NCI-H69 (cell line): ENCODE measurements at regions not wholly inside any gene's neighbourhood (a gene's known extent, or its start where the extent isn't known, plus 50 kb on each side); places are given as distances from the start of the nearest gene placed in this dataset.

Experiments
- DNase-seq: peaks from one replicate; lab custom pipeline; 2025; lab: John Stamatoyannopoulos, UW

DNA sequence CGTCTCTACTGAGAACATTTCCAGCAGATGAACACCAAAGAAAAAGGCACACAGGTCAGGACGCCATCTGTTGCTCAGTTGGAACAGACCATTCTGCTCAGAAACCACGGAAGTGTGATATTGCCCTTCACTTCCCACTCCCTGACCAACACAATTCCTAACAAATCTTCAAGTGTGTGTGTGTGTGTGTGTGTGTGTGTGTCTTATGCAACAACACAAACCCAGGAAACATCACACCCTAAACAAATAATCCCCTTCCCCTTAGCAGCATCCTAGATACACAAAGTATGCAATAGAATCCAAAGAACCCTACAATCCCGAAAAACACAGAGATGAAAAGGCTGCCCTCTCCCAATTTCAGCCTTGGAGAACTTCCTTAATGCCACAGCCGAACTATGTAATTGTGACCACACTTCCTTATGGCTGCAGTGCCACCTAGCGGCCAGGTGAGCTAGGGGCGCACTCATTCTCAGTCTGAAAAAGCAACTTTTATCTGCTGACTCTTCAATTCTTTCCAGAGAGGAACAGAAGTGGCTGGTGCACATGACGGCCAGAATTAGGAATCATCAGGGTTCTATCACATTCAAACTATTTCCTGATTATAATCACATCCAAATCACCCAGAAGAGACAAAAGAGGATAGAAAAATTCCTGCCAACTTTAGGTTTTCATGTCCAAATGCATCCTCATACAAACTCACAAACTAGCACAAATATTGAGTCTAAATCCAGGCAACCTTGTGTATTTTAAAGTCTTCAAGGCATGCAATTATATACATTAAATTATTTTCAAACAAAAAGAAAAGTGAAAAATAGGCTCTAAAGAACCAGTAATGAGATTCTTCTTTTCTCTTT, 164.9 kb downstream of the DHX15 start:
- peak; percentile 68 for DNase-seq

DNA sequence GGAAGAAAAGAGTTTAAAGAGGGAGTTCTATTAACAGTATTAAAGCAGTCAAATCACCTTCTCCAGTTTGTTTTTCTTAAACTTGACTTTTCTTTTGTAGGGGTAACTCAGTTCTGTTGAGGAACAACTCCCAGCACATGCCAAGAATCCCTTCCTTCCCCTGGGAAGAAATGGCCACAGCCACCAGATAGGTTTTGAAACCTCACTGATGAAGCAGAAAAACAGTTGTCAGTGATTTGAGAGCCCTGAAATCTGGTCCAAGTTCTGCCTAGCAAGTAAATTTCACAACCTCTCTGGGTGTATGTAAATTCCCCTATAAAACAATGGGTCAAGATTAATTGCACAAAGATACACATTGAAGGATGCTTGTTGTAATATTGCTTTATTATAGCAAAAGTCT, 167.1 kb downstream of the DHX15 start:
- no peak for DNase-seq

DNA sequence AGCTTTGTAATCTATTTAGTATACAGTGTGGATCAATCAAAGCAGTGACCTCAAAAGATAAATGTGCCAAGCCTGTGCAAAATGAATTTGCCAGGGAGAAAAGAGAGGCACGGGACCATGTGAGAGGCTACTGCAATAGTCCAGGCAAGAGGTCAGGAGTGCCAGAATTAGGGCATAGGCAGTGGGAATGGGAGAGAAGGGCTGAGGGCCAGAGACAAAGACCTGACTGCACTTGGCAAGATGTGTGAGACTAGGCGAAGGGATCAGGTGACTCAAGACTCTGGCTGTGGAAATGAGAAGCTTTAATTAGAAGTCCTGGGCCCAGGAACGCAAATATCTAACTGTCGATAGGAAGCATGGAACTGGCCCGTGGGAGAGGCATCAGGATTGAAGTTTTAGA, 168.1 kb downstream of the DHX15 start:
- DNase-seq = no peak

DNA sequence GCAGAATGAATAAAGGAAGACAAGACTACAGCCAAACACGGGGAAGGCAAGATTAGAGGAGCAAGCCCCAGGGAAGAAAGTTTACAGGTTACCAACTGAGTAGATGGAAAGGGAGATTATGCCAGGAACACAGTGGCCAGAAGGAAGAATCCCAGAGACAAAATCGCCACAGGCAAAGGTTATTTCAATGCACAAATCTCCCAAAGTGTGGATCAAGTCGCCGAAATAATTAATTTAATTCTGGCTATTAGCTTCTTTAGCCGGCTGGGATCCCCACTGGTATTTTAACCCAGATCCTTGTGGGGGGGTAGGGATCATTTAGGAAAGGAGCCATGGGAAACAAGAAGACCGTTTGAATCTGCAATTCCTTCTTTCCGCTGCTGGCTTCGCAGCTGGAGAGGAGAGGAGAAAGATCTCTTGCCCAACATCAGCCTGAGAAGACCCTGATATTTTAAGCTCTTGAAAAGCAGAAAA, 171.0 kb downstream of the DHX15 start:
- no peak for DNase-seq

DNA sequence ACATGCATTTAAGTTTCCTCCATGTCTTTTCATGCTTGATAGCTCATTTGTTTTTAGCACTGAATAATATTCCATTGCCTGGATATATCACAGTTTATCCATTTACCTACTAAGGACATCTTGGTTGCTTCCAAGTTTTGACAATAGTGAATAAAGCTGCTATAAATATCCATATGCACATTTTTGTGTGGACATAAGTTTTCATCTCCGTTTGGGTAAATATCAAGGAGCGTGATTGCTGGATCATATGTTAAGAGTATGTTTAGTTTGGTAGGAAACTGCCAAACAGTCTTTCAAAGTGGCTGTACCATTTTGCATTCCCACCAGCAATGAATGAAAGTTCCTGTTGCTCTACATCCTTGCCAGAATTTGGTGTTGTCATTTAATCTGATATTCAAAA, 172.5 kb downstream of the DHX15 start:
- no peak for DNase-seq

DNA sequence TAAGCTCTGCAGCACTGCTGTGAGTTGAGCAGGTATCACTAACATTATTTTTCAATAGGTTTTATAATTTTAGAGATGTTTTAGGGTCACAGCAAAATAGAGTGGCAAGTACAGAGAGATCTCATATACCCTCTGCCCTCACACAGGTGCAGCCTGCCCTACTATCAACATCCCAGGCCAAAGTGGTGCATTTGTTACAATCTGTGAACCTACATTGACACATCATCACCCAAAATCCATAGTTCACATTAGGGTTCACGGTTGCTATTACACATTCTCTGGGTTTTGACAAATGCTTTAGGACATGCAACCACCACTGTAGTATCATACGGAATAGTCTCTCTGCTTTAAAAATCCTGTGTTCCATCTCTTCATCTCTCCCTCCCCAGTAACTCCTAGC, 173.1 kb downstream of the DHX15 start:
- no peak for DNase-seq

DNA sequence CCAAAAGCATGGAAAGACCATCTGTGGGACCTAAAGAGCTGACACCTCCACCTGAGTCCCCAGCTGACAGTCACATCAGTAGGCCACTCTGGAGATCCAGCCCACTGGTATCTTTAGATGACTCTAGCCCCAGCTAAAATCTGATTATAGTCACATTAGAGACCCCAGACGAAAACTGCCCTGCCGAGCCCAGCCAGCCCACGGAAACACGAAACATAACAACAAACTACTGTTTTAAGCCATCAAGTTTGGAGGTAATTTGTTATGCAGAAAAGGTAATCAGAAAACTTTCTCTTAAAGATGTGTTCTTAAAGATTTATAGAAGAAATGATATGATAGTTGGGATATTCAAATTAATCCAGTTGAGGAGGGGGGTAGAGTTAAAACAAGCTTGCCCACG, 175.7 kb downstream of the DHX15 start:
- DNase-seq = no peak

DNA sequence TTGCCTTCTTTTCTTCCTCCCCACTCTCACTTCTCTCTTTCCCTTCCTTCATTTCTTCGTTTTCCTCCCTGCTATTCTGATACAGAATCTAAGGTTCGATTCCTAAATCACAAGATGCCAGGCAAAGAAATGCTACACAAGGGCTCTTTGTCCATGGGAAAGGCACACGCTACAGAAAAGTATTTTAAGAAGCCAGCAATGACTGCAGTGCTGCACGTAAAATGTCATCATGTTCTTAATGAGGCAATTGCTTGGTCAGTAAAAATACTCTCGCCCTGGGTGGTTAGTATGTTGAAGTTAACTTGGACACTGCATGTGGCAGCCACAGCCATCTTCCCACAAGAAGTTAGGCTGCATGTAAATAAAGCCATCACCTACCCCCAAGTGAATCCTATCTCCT, 178.4 kb downstream of the DHX15 start:
- DNase-seq = no peak

DNA sequence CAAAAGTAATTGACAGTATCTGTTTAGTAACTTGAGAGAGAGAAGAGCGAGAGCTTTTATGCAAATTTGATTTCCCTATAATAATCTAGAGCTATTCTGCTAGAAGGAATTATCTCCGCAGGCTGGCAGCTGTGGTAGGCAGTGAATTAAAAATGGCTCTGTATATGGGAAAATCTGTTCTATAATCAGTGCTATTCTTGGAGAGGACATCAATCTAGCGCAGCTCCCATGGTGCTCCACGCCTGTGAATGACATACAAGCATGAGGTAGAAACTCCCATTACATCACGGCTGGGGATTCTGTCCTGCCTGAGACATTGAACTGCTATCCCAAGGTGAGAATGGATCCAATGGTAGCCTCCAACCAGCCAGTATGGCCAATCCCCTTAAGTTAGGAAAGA, 179.0 kb downstream of the DHX15 start:
- DNase-seq = no peak

DNA sequence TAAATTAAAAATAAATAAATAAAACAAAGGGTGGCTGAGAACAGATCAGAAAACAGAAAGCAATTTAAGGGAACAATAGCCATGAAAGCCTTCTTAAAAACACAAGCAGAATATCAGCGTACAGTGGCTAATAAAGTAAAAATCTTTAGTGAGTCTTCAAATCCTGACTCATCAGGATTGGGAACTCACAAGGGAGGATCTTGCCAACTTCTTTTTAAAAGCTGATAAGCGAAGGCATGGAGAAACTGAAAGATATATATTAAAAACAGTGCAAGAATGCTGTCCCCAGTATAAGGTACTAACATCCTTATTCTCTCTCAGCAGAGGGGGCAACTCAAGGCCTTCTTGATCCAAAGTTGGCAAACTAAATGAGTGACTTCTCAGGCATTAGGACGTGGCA, 180.1 kb downstream of the DHX15 start:
- DNase-seq = no peak

DNA sequence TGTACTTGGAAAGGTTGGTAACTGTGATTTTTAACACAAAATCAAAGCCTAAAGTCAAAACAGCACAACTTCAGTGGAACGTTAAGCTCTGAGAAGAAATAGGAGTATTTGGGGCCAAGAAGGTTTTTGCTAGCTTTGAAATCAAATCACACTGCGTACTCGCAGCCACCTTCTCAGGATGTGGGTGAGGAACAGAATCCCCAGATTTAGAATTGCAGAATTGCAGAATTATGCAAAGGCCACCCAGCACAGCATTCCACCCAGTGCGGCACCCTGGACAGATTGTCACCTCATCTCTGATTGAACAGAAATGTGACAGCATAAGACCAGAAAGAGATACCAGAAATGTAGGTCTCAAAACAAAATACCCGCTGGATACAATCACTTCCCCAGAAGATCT, 181.1 kb downstream of the DHX15 start:
- DNase-seq = no peak

DNA sequence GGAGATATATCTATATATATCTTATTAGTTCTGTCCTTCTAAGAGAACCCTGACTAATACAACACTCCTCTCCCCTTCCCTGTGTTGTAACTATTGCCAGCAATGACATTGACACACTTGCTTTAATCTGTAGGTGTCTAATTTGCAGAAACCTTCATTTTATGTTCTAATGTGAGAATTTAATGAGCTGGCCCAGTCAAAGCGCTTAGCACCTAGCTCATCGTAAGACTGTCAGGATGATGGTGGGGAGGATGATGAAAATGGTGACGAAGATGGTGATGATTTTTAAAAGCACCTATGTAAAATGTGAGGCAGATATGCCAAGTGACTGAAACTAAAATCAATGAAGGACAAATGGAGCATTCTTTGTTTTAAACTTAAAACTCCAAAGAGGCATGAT, 183.8 kb downstream of the DHX15 start:
- no peak for DNase-seq

DNA sequence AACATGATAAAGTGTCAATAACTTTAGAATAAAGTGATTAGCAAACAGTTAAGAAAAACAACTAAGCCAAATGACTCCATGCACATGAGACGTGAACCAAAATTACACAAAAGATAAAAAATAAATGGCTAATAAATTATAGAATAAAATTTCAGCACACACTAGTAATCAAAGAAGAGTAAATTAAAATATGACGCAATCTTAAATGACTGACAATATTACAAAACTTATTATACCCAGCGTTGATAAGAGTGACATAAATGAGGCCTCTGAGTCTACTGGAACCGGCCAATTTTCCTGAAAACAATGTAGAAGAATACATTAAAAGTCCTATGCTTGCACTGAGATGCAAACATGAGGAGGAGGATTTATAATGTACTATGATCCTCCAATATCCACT, 187.4 kb downstream of the DHX15 start:
- no peak for DNase-seq

DNA sequence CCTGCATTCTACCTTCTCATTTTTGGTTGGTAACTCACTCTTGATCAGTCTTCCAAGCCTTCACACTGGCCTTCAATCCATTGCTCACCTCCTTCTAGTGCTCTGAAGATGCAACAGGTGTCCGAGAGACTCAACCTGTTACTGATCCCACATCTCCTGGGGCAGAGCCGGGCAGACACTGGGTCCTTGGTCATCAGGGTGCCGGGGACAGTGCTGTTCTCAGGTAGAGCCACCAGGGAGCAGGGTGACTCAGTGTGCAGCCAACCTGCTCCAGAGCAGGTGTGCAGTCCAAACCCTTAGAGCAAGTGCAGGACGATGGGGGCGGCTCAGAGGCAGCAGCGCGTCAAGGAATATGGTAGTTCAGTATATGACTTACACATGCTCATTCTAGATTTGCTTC, 188.4 kb downstream of the DHX15 start:
- DNase-seq = no peak

DNA sequence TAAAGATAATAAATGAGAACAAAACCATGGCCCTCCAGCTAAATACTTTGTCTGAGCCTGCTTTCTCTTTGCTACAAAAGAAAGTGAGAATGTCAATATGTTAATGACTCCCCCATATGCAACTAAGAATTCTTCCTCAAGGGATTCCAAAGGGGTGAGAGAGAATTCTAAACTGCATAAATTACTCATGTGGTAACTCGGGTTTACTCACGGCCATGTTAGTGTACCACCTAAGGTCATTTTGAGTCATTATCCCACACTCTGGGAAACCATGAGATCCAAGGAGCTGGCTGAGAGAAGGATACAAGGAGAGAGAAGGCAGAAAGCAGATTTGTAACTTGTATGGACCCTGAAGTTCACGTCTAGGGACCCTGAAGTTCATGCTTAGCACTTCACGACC, 190.3 kb downstream of the DHX15 start:
- DNase-seq = no peak

DNA sequence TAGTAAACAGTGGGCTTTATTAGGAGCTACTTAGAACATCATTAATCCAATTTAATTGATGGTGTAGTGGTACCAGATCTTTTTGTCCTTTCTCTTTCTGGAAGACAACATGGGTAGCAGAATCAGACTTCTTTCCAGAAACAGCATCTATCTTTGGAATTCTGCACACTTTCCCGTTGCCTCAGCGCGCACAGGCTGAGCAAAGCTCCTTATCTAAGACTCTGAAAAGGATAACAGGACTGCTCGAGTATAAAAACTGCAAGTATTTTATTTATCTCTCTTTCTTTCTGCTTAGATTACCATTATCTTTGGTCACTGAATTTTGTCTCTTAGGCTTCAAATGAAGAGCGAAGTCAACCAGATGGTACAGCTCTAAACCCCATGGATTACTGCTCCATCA, 191.7 kb downstream of the DHX15 start:
- no peak for DNase-seq

DNA sequence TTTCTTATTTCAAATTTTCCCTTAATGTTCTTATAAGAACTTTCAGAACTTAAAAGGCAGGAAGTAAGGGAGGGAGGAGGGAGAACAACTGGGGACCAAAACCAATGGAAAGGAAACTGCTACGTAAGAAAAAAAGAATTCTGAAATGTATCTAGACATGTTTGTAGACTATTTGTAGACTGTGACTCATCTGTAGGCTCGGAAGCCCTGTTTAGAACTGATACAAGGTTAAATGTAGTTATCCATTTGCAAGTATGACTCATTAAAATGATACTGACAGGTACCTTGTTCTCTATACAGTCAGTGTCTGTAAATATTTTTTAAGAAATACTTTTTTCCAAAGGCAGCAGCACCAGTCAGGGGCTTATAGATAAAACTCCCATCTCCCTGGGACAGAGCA, 202.0 kb downstream of the DHX15 start:
- DNase-seq = no peak

DNA sequence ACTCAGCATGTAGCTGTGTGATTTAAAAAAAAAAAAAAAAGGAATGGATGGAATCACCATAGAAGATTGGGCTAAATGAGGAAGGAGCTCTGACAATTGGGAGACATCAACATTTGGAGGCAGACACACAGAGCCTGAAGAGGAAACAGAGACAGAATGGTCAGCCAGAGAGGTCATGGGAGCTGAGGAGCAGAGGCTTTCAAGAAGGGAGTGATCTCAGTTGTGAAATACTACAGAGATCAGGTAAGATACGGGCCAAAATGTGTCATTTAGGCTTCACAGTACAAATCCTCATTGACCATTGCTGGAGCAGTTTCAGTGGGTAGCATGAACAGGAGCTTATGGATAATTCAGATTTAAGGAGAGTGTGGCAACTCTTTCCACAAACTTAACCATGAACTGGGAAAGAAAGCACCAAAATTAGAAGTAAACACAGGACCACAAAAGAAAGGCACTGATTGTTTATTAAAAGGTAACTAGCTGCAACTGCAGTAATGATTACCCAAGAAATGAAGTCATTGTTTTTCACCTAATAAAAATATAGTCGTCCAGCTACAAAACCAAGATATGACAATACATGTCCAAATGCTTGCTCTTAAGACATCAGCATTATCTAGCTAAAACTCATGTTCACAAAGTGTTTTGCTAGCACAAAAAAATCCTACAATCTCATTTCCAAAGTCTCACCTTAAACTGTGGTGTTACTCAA, 203.2 kb downstream of the DHX15 start:
- DNase-seq = no peak

DNA sequence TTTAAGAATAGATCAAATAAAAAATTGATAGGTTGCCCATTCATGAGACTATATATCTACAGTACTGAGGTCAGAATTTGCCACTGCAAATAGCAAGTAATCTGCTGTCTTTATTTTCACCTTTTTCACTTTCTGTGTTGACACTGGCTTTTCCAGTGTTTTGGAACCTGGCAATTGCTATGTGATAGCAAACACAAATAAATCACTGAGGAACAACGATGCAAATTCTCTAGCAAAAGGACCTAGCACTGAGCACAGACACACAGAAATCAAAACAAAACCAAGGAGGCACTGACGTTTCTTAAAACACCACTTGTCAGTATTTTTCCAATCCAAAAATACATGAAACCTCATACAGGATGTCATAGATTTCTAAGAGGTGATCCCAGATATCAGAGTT, 210.7 kb downstream of the DHX15 start:
- DNase-seq = no peak

DNA sequence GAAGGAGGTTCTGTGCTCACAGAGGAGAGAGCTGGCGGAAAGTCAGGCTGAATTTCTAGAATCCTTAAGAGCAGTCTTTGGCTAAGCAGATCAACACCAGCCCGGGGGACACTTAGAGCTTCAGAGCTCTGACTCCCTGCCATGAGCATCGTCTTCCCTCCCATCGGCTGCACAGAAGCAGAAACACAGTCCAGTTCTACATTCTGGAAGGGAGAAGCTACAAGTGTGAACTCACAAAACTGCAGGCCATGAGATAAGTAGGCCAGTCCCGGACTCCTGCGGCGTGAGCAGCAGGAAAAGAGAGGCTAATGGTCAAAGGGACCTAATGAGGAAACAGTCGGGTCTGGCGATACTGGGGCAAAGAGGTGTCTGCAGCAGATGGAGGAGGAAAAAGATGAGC, 211.5 kb downstream of the DHX15 start:
- no peak for DNase-seq

DNA sequence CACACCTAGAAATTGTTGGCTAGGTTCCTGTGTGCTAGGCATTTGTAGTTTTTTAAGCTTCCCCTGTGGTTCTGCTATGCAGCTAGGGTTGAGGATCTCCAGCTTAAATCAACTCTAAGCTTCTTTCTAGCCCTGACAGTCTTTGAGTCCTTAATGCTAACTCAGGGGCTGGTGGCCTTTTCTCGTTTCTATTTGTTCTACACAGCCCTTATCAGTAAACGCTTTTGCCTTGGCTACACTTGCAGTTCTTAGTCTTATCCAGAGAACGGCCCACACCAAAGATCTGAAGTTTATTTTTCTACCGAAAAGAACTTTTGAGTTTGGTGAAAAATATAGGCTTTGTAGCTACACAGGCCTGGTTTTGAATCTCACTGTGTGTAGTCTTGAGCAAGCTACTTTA, 212.0 kb downstream of the DHX15 start:
- no peak for DNase-seq

DNA sequence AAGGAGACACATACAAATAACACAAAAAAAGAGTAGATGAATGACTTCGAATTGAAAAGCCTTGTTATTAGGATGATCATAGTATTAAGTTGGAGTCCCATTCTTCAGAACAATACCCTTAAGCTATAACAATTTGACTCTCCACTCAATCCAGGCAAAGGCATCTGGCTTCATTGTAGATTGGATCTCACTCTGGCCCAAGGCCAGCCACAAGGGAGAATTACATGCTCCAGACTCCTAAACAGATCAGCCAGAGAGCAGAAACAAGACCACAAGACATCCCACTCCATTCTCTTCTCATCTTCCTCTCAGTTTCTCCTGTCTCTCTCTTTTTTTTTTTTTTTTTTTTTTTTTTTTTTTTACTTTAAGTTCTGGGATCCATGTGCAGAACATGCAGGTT, 213.9 kb downstream of the DHX15 start:
- no peak for DNase-seq

DNA sequence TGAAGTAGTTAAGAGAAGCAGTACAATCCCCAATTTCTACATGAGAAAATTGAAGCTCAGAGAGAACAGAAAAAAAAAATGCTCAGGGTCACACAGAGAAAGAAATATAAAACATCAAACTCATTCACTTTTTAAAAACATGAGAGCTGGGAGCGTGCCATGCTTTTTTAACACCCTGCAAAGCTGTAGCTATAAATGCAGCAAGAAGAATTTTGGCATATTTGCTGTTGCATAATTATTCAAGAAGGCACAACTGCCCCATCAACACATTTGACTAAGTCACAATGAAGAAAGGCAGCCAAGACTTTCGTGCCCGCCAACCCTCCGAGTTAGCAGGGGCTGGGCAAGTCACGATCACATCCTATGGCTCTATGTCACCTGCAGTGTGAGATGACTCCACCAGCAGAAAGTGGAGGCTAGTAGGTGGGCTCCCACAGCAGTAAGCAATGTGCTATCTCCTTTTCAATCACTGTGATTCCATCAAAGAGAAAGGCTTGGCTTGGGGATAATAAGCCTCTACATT, 214.8 kb downstream of the DHX15 start:
- DNase-seq = no peak
